B cell (primary cell): ENCODE measurements at regions not wholly inside any gene's neighbourhood (a gene's known extent, or its start where the extent isn't known, plus 50 kb on each side); places are given as distances from the start of the nearest gene placed in this dataset.

Source experiments
- CTCF ChIP-seq: fragments of 200-600 bp; IDR thresholded peaks from one replicate; pipeline ENCODE4 v1.8.0; 2022; ENCODE audit warnings: antibody characterized with exemption, mild to moderate bottlenecking
- EZH2 ChIP-seq: IDR thresholded peaks from 2 replicates; pipeline ENCODE4 v1.6.1; 2012; ENCODE audit warnings: borderline replicate concordance, low read depth, mild to moderate bottlenecking, moderate library complexity, low read length; ENCODE audit not compliant: insufficient read depth, poor library complexity, severe bottlenecking

- TF ChIP-seq CTCF (no peak), EZH2 (no peak)
Measured at GRCh38 chr3:22907796-22908195, 295.3 kb upstream of the UBE2E2 start.
